Activated T-helper 2 cell treated with anti-CD3 and anti-CD28 coated beads, Interferon-gamma antibody, Interleukin-2, Interleukin-4, amounts not matched to agents 10 μg/mL and 5 μg/mL and 100 μg/mL, durations not matched to agents 14 hours and 24 hours and 36 hours (primary cell): ENCODE measurements at regions not wholly inside any gene's neighbourhood (a gene's known extent, or its start where the extent isn't known, plus 50 kb on each side); places are given as distances from the start of the nearest gene placed in this dataset.
"Not testable (repeated sequence)": the region's sequence is repeated elsewhere in the genome, so short reads cannot be mapped to it uniquely, and the experiment has no call there.

Experiments used
- DNase-seq: peaks from one replicate; pipeline ENCODE4 v3.0.0; 2021; ENCODE audit warnings: low spot score
- H3K27ac Mint-ChIP-seq: one replicate; pipeline ENCODE4 v1.8.0; 2021; ENCODE audit warnings: mixed read lengths
- H3K27me3 Mint-ChIP-seq: one replicate; pipeline ENCODE4 v1.8.0; 2021; ENCODE audit warnings: low read depth, mixed read lengths
- H3K36me3 Mint-ChIP-seq: one replicate; pipeline ENCODE4 v1.8.0; 2021; ENCODE audit warnings: low read depth, mixed read lengths
- H3K4me1 Mint-ChIP-seq: one replicate; pipeline ENCODE4 v1.8.0; 2021; ENCODE audit warnings: low read depth, mixed read lengths
- H3K4me3 Mint-ChIP-seq: one replicate; pipeline ENCODE4 v1.8.0; 2021; ENCODE audit warnings: low read depth, mild to moderate bottlenecking, moderate library complexity, mixed read lengths
- H3K9me3 Mint-ChIP-seq: one replicate; pipeline ENCODE4 v1.8.0; 2021; ENCODE audit warnings: mixed read lengths
- intact Hi-C: fragments of 100-400 bp; cut with micrococcal nuclease; formaldehyde crosslinking; loops from one replicate; pipeline ENCODE4 v1.15.1; 2023

- H3K27me3 Mint-ChIP-seq, H3K4me1 Mint-ChIP-seq, H3K4me3 Mint-ChIP-seq, H3K36me3 Mint-ChIP-seq, H3K27ac Mint-ChIP-seq, intact Hi-C loops, DNase-seq: not testable (repeated sequence)
- H3K9me3 Mint-ChIP-seq: peaks cover 22% of the 10 kb centered on the region
These were observed 53.1 kb upstream of the TMEM252 start for GRCh38 chr9:68593760-68594159.

GRCh38 chr9:68595868-68596267 is 55.2 kb upstream of the TMEM252 start:
- intact Hi-C loops: no loop called here
- H3K27me3 Mint-ChIP-seq: peaks cover 2% of the 10 kb centered on the region
- DNase-seq: no peak
- H3K9me3 Mint-ChIP-seq: peaks cover 8% of the 10 kb centered on the region
- no peaks in the 10 kb centered on the region for H3K36me3 Mint-ChIP-seq
- H3K27ac Mint-ChIP-seq: no peak overlapping the region
- H3K4me1 Mint-ChIP-seq: peaks cover 3% of the 10 kb centered on the region
- H3K4me3 Mint-ChIP-seq: no peak overlapping the region

GRCh38 chr9:68597362-68597997 is 56.8 kb upstream of the TMEM252 start:
- Mint-ChIP-seq H3K27ac (no peak overlapping the region), H3K27me3 (peaks cover 5% of the 10 kb centered on the region), H3K4me3 (no peak overlapping the region), H3K36me3 (no peaks in the 10 kb centered on the region), H3K4me1 (peaks cover 9% of the 10 kb centered on the region), H3K9me3 (no peaks in the 10 kb centered on the region)
- intact Hi-C loops: no loop called here
- DNase-seq: no peak

GRCh38 chr9:68599826-68600225 is 59.1 kb upstream of the TMEM252 start:
- Mint-ChIP-seq H3K4me1 (peaks cover 12% of the 10 kb centered on the region), H3K36me3 (no peaks in the 10 kb centered on the region), H3K27ac (no peak overlapping the region), H3K9me3 (no peaks in the 10 kb centered on the region), H3K4me3 (no peak overlapping the region), H3K27me3 (peaks cover 7% of the 10 kb centered on the region)
- intact Hi-C loops: no loop called here
- DNase-seq: no peak

GRCh38 chr9:68601081-68601480 is 60.4 kb upstream of the TMEM252 start:
- Mint-ChIP-seq H3K4me1 (peaks cover 12% of the 10 kb centered on the region), H3K4me3 (no peak overlapping the region), H3K27me3 (peaks cover 7% of the 10 kb centered on the region), H3K9me3 (no peaks in the 10 kb centered on the region), H3K27ac (no peak overlapping the region), H3K36me3 (no peaks in the 10 kb centered on the region)
- intact Hi-C loops: no loop called here
- DNase-seq: no peak

- no peaks in the 10 kb centered on the region for H3K9me3 Mint-ChIP-seq
- peaks cover 12% of the 10 kb centered on the region for H3K4me1 Mint-ChIP-seq
- no peak overlapping the region for H3K27ac Mint-ChIP-seq
- H3K27me3 Mint-ChIP-seq: peaks cover 11% of the 10 kb centered on the region
- no peak overlapping the region for H3K4me3 Mint-ChIP-seq
- DNase-seq: no peak
- intact Hi-C loops: no loop called here
- H3K36me3 Mint-ChIP-seq: no peaks in the 10 kb centered on the region
These were observed 62.7 kb upstream of the TMEM252 start for GRCh38 chr9:68603371-68603770.

GRCh38 chr9:68608763-68609162 is 68.1 kb upstream of the TMEM252 start:
- no peak for DNase-seq
- Mint-ChIP-seq H3K27me3 (peaks cover 14% of the 10 kb centered on the region), H3K4me1 (no peaks in the 10 kb centered on the region), H3K27ac (no peak overlapping the region), H3K4me3 (no peak overlapping the region), H3K36me3 (no peaks in the 10 kb centered on the region), H3K9me3 (no peaks in the 10 kb centered on the region)
- intact Hi-C loops: no loop called here

- peaks cover 14% of the 10 kb centered on the region for H3K27me3 Mint-ChIP-seq
- no peaks in the 10 kb centered on the region for H3K4me1 Mint-ChIP-seq
- intact Hi-C loops: no loop called here
- no peak overlapping the region for H3K27ac Mint-ChIP-seq
- no peak for DNase-seq
- no peak overlapping the region for H3K4me3 Mint-ChIP-seq
- peaks cover under 1% of the 10 kb centered on the region for H3K9me3 Mint-ChIP-seq
- no peaks in the 10 kb centered on the region for H3K36me3 Mint-ChIP-seq
These were observed 69.3 kb upstream of the TMEM252 start for GRCh38 chr9:68609901-68610415.

GRCh38 chr9:68614121-68614520 is 73.4 kb upstream of the TMEM252 start:
- Mint-ChIP-seq H3K4me1 (no peaks in the 10 kb centered on the region), H3K27me3 (peaks cover 8% of the 10 kb centered on the region), H3K27ac (no peak overlapping the region), H3K9me3 (peaks cover 4% of the 10 kb centered on the region), H3K4me3 (no peak overlapping the region), H3K36me3 (no peaks in the 10 kb centered on the region)
- intact Hi-C loops: no loop called here
- DNase-seq: no peak

GRCh38 chr9:68617011-68617410 is 76.3 kb upstream of the TMEM252 start:
- H3K27me3 Mint-ChIP-seq, H3K4me3 Mint-ChIP-seq, H3K36me3 Mint-ChIP-seq, intact Hi-C loops, H3K9me3 Mint-ChIP-seq, H3K4me1 Mint-ChIP-seq, H3K27ac Mint-ChIP-seq, DNase-seq: not testable (repeated sequence)

GRCh38 chr9:68619072-68619471 is 78.4 kb upstream of the TMEM252 start:
- Mint-ChIP-seq H3K4me3 (no peak overlapping the region), H3K27ac (no peak overlapping the region), H3K9me3 (peaks cover 4% of the 10 kb centered on the region), H3K27me3 (peaks cover 11% of the 10 kb centered on the region), H3K4me1 (no peaks in the 10 kb centered on the region), H3K36me3 (no peaks in the 10 kb centered on the region)
- DNase-seq: no peak
- intact Hi-C loops: no loop called here

GRCh38 chr9:68619636-68620035 is 79.0 kb upstream of the TMEM252 start:
- intact Hi-C loops: no loop called here
- no peak for DNase-seq
- Mint-ChIP-seq H3K36me3 (no peaks in the 10 kb centered on the region), H3K9me3 (peaks cover 4% of the 10 kb centered on the region), H3K27me3 (peaks cover 11% of the 10 kb centered on the region), H3K27ac (no peak overlapping the region), H3K4me3 (no peak overlapping the region), H3K4me1 (no peaks in the 10 kb centered on the region)

- Mint-ChIP-seq H3K36me3 (no peaks in the 10 kb centered on the region), H3K27me3 (peaks cover 12% of the 10 kb centered on the region), H3K27ac (no peak overlapping the region)
These were observed 79.5 kb upstream of the PIP5K1B start for GRCh38 chr9:68625559-68625958.

GRCh38 chr9:68626526-68626925 is 78.5 kb upstream of the PIP5K1B start:
- no peak for DNase-seq
- Mint-ChIP-seq H3K9me3 (no peaks in the 10 kb centered on the region), H3K4me3 (no peak overlapping the region), H3K4me1 (no peaks in the 10 kb centered on the region), H3K27me3 (peaks cover 12% of the 10 kb centered on the region), H3K27ac (no peak overlapping the region), H3K36me3 (no peaks in the 10 kb centered on the region)
- intact Hi-C loops: no loop called here

More at GRCh38 chr9:68625559-68625958, 79.5 kb upstream of the PIP5K1B start:
- no peak for DNase-seq
- H3K4me3 Mint-ChIP-seq: no peak overlapping the region
- no peaks in the 10 kb centered on the region for H3K4me1 Mint-ChIP-seq
- H3K9me3 Mint-ChIP-seq: no peaks in the 10 kb centered on the region
- intact Hi-C loops: no loop called here
